Endothelial cell of umbilical vein (primary cell): ENCODE measurements at regions not wholly inside any gene's neighbourhood (a gene's known extent, or its start where the extent isn't known, plus 50 kb on each side); places are given as distances from the start of the nearest gene placed in this dataset.
"Not testable (repeated sequence)": the region's sequence is repeated elsewhere in the genome, so short reads cannot be mapped to it uniquely, and the experiment has no call there.

ENCODE experiments used
- EZH2 ChIP-seq: IDR thresholded peaks from 2 replicates; pipeline ENCODE4 v1.6.1; 2012; ENCODE audit warnings: borderline replicate concordance, low read depth, mild to moderate bottlenecking, moderate library complexity, low read length, inconsistent platforms; ENCODE audit not compliant: severe bottlenecking
- GATA2 ChIP-seq: IDR thresholded peaks from 2 replicates; pipeline ENCODE4 v1.7.0; 2011; ENCODE audit warnings: low read depth, mild to moderate bottlenecking, moderate library complexity, mixed read lengths, low read length; ENCODE audit not compliant: insufficient read length, insufficient read depth
- JUN ChIP-seq: IDR thresholded peaks from 2 replicates; pipeline ENCODE4 v1.6.1; 2011; ENCODE audit warnings: borderline replicate concordance, low read depth; ENCODE audit not compliant: insufficient read length, insufficient read depth
- MAX ChIP-seq: IDR thresholded peaks from 2 replicates; pipeline ENCODE4 v1.6.1; 2011; ENCODE audit not compliant: insufficient read depth, insufficient read length
- MYC ChIP-seq: IDR thresholded peaks from one replicate; pipeline ENCODE4 v1.6.1; 2011; ENCODE audit warnings: mild to moderate bottlenecking, low read depth, low read length
- POLR2A ChIP-seq: IDR thresholded peaks from 2 replicates; pipeline ENCODE4 v1.6.1; 2012; ENCODE audit warnings: low read depth, mild to moderate bottlenecking, control low read depth, low read length
- POLR2AphosphoS5 ChIP-seq: IDR thresholded peaks from 2 replicates; pipeline ENCODE4 v1.6.1; 2012; ENCODE audit warnings: low read depth, mild to moderate bottlenecking, control low read depth, low read length, moderate library complexity; ENCODE audit not compliant: insufficient read depth
- TF ChIP-seq, protein P1 (sequence below), 2 donors: IDR thresholded peaks; 1 replicate in 1 of 2; 2 replicates in 1 of 2; pipeline ENCODE4 v1.5.1; 2011; ENCODE audit warnings: low read length in 2 of 2, mild to moderate bottlenecking in 2 of 2, moderate library complexity in 2 of 2, control low read depth in 1 of 2, inconsistent platforms in 1 of 2, low read depth in 1 of 2; ENCODE audit not compliant: insufficient read depth in 1 of 2; ENCODE audit errors: extremely low read depth in 1 of 2

- TF ChIP-seq, protein P1, sequence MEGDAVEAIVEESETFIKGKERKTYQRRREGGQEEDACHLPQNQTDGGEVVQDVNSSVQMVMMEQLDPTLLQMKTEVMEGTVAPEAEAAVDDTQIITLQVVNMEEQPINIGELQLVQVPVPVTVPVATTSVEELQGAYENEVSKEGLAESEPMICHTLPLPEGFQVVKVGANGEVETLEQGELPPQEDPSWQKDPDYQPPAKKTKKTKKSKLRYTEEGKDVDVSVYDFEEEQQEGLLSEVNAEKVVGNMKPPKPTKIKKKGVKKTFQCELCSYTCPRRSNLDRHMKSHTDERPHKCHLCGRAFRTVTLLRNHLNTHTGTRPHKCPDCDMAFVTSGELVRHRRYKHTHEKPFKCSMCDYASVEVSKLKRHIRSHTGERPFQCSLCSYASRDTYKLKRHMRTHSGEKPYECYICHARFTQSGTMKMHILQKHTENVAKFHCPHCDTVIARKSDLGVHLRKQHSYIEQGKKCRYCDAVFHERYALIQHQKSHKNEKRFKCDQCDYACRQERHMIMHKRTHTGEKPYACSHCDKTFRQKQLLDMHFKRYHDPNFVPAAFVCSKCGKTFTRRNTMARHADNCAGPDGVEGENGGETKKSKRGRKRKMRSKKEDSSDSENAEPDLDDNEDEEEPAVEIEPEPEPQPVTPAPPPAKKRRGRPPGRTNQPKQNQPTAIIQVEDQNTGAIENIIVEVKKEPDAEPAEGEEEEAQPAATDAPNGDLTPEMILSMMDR (IDR thresholded peaks at IDR 0.05; ENCODE audit: extremely low read depth in 1 of 2, insufficient read depth in 1 of 2, low read depth in 1 of 2, low read length in 2 of 2) = not testable (repeated sequence)
- TF ChIP-seq POLR2A, POLR2AphosphoS5, MAX, EZH2, GATA2, JUN, MYC: not testable (repeated sequence)
Observed at GRCh38 chr17:26965898-26966624, 327.9 kb upstream of the WSB1 start.
